ENCODE measurements at regions not wholly inside any gene's neighbourhood (a gene's known extent, or its start where the extent isn't known, plus 50 kb on each side); places are given as distances from the start of the nearest gene placed in this dataset.

DNA sequence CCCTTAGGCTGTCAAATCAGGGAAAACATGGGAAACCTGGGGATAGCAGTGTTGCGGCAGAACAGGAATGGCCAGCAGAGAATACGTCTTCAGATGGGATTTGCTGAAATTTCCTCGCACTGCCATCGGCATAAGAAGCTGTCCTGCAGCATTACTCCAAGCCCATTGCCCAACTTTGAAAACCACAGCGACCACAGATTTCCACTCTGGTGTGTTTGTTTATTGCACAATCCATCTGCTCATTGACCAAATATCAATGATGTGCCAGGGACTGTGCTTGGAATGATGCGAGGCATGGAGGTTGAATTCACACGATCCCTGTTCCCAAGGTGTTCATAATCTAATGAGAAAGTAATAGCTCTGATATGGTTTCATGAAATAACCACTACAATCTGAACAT, 383.3 kb upstream of the MYT1L start:
- 79 to 89% (median 82%) methylated on average over 7 of the region's 7 CpGs for WGBS, 4 donors
- intact Hi-C loops (cut with DNase I) = no loop called here
- Histone ChIP-seq H3K27ac (no peak overlapping the region), H3K36me3 (replicated peaks in 1 of 2) (no peaks in the 10 kb centered on the region), H3K9me3 (replicated peaks in 1 of 3) (no peaks in the 10 kb centered on the region), H3K27me3 (no peaks in the 10 kb centered on the region), H3K4me3 (no peak overlapping the region), H3K4me1 (replicated peaks in 1 of 2) (no peaks in the 10 kb centered on the region)
- TF ChIP-seq, protein P1, sequence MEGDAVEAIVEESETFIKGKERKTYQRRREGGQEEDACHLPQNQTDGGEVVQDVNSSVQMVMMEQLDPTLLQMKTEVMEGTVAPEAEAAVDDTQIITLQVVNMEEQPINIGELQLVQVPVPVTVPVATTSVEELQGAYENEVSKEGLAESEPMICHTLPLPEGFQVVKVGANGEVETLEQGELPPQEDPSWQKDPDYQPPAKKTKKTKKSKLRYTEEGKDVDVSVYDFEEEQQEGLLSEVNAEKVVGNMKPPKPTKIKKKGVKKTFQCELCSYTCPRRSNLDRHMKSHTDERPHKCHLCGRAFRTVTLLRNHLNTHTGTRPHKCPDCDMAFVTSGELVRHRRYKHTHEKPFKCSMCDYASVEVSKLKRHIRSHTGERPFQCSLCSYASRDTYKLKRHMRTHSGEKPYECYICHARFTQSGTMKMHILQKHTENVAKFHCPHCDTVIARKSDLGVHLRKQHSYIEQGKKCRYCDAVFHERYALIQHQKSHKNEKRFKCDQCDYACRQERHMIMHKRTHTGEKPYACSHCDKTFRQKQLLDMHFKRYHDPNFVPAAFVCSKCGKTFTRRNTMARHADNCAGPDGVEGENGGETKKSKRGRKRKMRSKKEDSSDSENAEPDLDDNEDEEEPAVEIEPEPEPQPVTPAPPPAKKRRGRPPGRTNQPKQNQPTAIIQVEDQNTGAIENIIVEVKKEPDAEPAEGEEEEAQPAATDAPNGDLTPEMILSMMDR (IDR thresholded peaks at IDR 0.05) = no peak
- TF ChIP-seq POLR2A (IDR thresholded peaks at IDR 0.05) = no peak
- DNase-seq = no peak

DNA sequence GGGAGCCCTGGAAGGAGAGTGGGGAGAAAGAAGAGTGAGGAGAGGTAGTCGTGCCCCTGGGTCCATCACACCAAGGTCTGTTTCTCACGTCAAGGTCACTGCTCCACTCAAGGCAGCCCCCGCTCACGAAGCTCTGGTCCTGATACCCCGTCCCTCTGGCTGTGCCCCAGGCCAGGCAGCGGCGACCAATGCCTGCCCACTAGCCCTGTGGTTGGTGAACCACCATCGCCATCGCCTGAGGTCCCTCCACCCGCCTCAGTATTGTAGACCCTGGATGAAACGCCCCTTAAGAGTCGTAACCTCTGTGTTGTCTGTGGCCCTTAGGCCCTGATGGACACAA, 378.3 kb upstream of the MYT1L start:
- DNase-seq = no peak
- Histone ChIP-seq H3K9me3 (replicated peaks in 1 of 3) (no peaks in the 10 kb centered on the region), H3K27me3 (no peaks in the 10 kb centered on the region), H3K4me1 (replicated peaks in 1 of 2) (no peaks in the 10 kb centered on the region), H3K27ac (no peak overlapping the region), H3K36me3 (replicated peaks in 1 of 2) (no peaks in the 10 kb centered on the region), H3K4me3 (no peak overlapping the region)
- 76 to 90% (median 79%) methylated on average over 12 of the region's 12 CpGs for WGBS, 4 donors
- TF ChIP-seq, protein P1 (IDR thresholded peaks at IDR 0.05) = no peak
- TF ChIP-seq POLR2A (IDR thresholded peaks at IDR 0.05) = no peak
- intact Hi-C loops (cut with DNase I) = no loop called here

DNA sequence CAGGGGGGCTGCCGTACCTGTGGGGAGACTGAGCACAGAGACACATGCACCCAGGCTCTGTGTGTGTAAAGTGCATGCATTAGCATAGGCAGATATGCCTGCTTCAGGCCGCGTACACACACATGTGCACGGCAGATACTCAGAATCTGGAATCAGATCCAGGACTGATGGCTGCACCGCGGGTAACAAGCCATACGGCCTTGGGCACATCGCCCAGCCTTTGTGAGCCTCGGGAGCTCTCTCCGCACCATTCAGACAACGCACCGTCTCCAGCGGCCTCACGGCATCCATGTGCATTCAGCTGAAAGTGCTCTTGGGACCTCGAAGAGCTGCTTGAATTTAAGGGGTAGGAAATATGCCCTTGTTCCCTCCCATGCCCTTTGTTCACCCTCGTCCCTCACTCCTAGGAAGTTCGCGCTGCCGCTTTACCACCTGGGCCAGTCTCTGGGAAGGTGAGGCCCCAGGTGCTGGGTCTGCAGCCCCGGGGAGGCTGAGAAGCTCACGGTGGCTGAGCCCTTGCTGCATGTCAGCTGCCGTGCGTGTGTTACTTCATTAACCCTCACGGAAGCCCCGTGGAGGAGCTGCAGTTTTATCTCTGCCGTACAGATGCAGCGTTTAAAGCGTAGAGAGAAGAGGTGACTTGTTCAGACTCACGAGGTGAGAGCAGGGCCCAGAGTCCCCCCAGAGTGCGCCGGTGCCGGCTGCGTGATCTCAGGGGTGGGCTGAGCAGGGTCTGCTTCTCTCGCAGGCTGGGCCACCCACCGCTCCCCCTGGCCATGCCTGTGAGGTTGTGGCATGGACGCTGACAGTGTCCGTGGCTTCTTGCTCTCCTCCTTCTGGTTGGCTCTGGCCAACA, 377.7 kb upstream of the MYT1L start:
- Histone ChIP-seq H3K36me3 (replicated peaks in 1 of 2) (no peaks in the 10 kb centered on the region), H3K27me3 (no peaks in the 10 kb centered on the region), H3K9me3 (replicated peaks in 1 of 3) (no peaks in the 10 kb centered on the region), H3K4me3 (no peak overlapping the region), H3K4me1 (replicated peaks in 1 of 2) (no peaks in the 10 kb centered on the region), H3K27ac (no peak overlapping the region)
- intact Hi-C loops (cut with DNase I) = no loop called here
- DNase-seq = peak; percentile 22 to 72 (median 58)
- WGBS, 4 donors = 64 to 70% (median 68%) methylated on average over 30 to 37 of the region's 37 CpGs
- no peak for TF ChIP-seq POLR2A (IDR thresholded peaks at IDR 0.05)
- TF ChIP-seq, protein P1 (IDR thresholded peaks at IDR 0.05) = no peak

DNA sequence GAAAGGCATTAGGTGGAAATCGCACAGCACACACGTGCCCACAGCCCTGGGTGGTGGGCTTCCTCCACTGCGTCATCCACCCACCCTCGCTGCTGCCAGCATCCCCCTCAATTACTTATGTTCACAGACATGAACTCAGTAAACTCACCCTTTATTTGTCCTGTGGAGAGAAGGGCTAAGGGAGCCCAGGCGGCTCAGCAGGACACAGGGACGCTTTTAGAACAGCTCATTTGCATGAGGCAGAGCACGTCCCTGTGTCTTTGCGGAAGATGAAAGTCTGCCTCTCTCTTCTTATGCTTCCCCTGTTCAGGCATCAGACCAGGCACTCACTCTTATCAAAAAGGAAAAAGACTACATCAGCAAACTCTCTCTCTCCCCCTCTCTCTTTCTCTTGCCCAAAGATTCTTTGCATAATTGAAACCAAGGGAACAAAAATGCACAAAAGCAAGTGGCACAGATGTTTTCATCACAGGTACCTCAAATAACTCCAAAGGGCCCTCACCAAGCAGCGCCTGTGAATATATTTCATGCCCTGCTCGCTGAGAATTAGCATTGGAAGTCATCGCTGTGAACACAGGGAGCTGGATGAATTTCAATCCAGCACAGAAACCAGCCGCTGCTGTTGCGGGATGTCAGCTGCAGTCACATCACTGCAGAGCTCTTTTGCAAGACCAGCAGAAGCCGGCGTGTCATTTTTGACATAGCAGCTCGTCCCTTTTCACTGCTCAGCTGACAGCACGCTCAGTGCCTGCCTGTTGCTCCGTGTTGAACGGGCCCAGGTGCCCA, 376.3 kb upstream of the MYT1L start:
- H3K27ac ChIP-seq = no peak overlapping the region
- no peaks in the 10 kb centered on the region for H3K4me1 ChIP-seq (replicated peaks in 1 of 2)
- H3K4me3 ChIP-seq = no peak overlapping the region
- no peaks in the 10 kb centered on the region for H3K36me3 ChIP-seq (replicated peaks in 1 of 2)
- no peaks in the 10 kb centered on the region for H3K9me3 ChIP-seq (replicated peaks in 1 of 3)
- WGBS, 4 donors = 68 to 84% (median 74%) methylated on average over 19 of the region's 19 CpGs
- TF ChIP-seq POLR2A (IDR thresholded peaks at IDR 0.05) = no peak
- TF ChIP-seq, protein P1 (IDR thresholded peaks at IDR 0.05) = no peak
- intact Hi-C loops (cut with DNase I) = no loop called here
- no peak for DNase-seq
- H3K27me3 ChIP-seq = no peaks in the 10 kb centered on the region
